ENCODE measurements at regions not wholly inside any gene's neighbourhood (a gene's known extent, or its start where the extent isn't known, plus 50 kb on each side); places are given as distances from the start of the nearest gene placed in this dataset.

- TF ChIP-seq HNF1B (CRISPR knock-in tag; IDR thresholded peaks at IDR 0.05): no peak
- TF ChIP-seq TGIF2 (CRISPR knock-in tag; IDR thresholded peaks at IDR 0.05): no peak
- no peak for TF ChIP-seq CENPBD1 (CRISPR knock-in tag; IDR thresholded peaks at IDR 0.05; ENCODE audit: borderline replicate concordance, low read depth)
- TF ChIP-seq NONO (IDR thresholded peaks at IDR 0.05): no peak
- no peak for TF ChIP-seq NONO (CRISPR knock-in tag; conservative IDR thresholded peaks at IDR 0.05)
- no peak for TF ChIP-seq ZNF121 (CRISPR knock-in tag; IDR thresholded peaks at IDR 0.05)
- no peak for TF ChIP-seq NFRKB (IDR thresholded peaks at IDR 0.05)
- no peak for TF ChIP-seq ZNF142 (CRISPR knock-in tag; IDR thresholded peaks at IDR 0.05)
- no peak for TF ChIP-seq ZNF558 (CRISPR knock-in tag; IDR thresholded peaks at IDR 0.05; ENCODE audit: borderline replicate concordance)
- TF ChIP-seq MED13 (CRISPR knock-in tag; IDR thresholded peaks at IDR 0.05): no peak
Measured at GRCh38 chr15:46676233-46677206, 1040.8 kb upstream of the SEMA6D start (continued).
